H1 (cell line): ENCODE measurements at regions not wholly inside any gene's neighbourhood (a gene's known extent, or its start where the extent isn't known, plus 50 kb on each side); places are given as distances from the start of the nearest gene placed in this dataset.

Experiments
- CTCF ChIA-PET: fragments of 300-600 bp; sonication (Branson Sonifier 250); formaldehyde crosslinking; loops from one replicate; lab custom pipeline; 2021; ENCODE audit not compliant: partially characterized antibody; lab: Charles Lee
- POLR2A ChIA-PET: fragments of 300-600 bp; sonication (Branson Sonifier 250); formaldehyde crosslinking; loops from one replicate; lab custom pipeline; 2021; ENCODE audit warnings: inconsistent platforms; ENCODE audit not compliant: partially characterized antibody; lab: Charles Lee
- DNase-seq, 2 experiments: peaks; one replicate each; pipeline versions ENCODE4 v3.0.0 to v3.0.0-alpha.2; 2010 to 2022; ENCODE audit warnings: low spot score in 2 of 2, low read depth in 1 of 2, mixed read lengths in 1 of 2
- FAIRE-seq: peaks from 2 replicates; lab custom pipeline; 2011; peaks lifted over from hg19 to GRCh38; lab: Jason Lieb, UNC
- H2AFZ ChIP-seq: 2 replicates; pipeline ENCODE4 v1.8.1; 2012; ENCODE audit warnings: low read length, inconsistent platforms
- H2AK5ac ChIP-seq: 2 replicates; pipeline ENCODE4 v1.6.1; 2013; ENCODE audit warnings: low read depth, low read length
- H2BK120ac ChIP-seq: replicated peaks from 2 replicates; pipeline ENCODE3; 2013; ENCODE audit warnings: low read depth, low read length, inconsistent platforms
- H2BK12ac ChIP-seq: 2 replicates; pipeline ENCODE4 v1.6.1; 2013; ENCODE audit warnings: low read depth, low read length
- H2BK15ac ChIP-seq: 2 replicates; pipeline ENCODE4 v1.6.1; 2013; ENCODE audit warnings: low read length
- H2BK20ac ChIP-seq: 2 replicates; pipeline ENCODE4 v1.6.1; 2013; ENCODE audit warnings: low read length
- H2BK5ac ChIP-seq: 2 replicates; pipeline ENCODE4 v1.6.1; 2013; ENCODE audit warnings: low read depth, low read length
- H3K14ac ChIP-seq: 2 replicates; pipeline ENCODE4 v1.6.1; 2013; ENCODE audit warnings: inconsistent platforms; ENCODE audit not compliant: insufficient read length
- H3K18ac ChIP-seq: 2 replicates; pipeline ENCODE4 v1.6.1; 2013; ENCODE audit warnings: low read length; ENCODE audit errors: extremely low read depth
- H3K23ac ChIP-seq: 2 replicates; pipeline ENCODE4 v1.6.1; 2013; ENCODE audit warnings: inconsistent platforms; ENCODE audit not compliant: insufficient read length
- H3K23me2 ChIP-seq: 2 replicates; pipeline ENCODE4 v1.6.1; 2013; ENCODE audit warnings: low read depth, low read length
- H3K27ac ChIP-seq: 2 replicates; pipeline ENCODE4 v1.6.1; 2011; ENCODE audit warnings: low read depth, low read length, inconsistent platforms
- H3K27me3 ChIP-seq, 4 experiments: replicated peaks in 1 of 4; 1 replicate in 1 of 4; 2 replicates in 3 of 4; pipeline versions ENCODE4 v1.6.1 to v1.8.1; 2011 to 2013; ENCODE audit warnings: low read length in 3 of 4, mild to moderate bottlenecking in 3 of 4, inconsistent platforms in 2 of 4, mixed read lengths in 2 of 4, moderate library complexity in 1 of 4; ENCODE audit not compliant: control insufficient read depth in 3 of 4, insufficient read depth in 3 of 4; ENCODE audit errors: extremely low read depth in 1 of 4
- H3K36me3 ChIP-seq, 4 experiments: 2 replicates each; pipeline versions ENCODE4 v1.6.1 to v1.8.1; 2011 to 2013; ENCODE audit warnings: mild to moderate bottlenecking in 4 of 4, low read length in 3 of 4, moderate library complexity in 2 of 4, control low read depth in 1 of 4, inconsistent platforms in 1 of 4; ENCODE audit not compliant: insufficient read depth in 4 of 4, control insufficient read depth in 2 of 4
- H3K4ac ChIP-seq: replicated peaks from 2 replicates; pipeline ENCODE3; 2013; ENCODE audit warnings: low read length, low read depth, mixed read lengths, inconsistent platforms; ENCODE audit not compliant: insufficient read length
- H3K4me1 ChIP-seq, 4 experiments: replicated peaks in 1 of 4; 1 replicate in 1 of 4; 2 replicates in 3 of 4; pipeline versions ENCODE4 v1.6.1 to v1.8.1; 2011 to 2013; ENCODE audit warnings: low read length in 3 of 4, inconsistent platforms in 2 of 4, mixed read lengths in 1 of 4; ENCODE audit not compliant: insufficient read depth in 4 of 4, control insufficient read depth in 3 of 4
- H3K4me2 ChIP-seq, 2 experiments: 2 replicates each; pipeline versions ENCODE4 v1.6.1 to v1.8.1; 2011 to 2013; ENCODE audit warnings: low read depth in 2 of 2, low read length in 2 of 2, control low read depth in 1 of 2, inconsistent platforms in 1 of 2, mild to moderate bottlenecking in 1 of 2; ENCODE audit not compliant: insufficient read depth in 1 of 2
- H3K4me3 ChIP-seq, 4 experiments: fragments of 200-600, 300-600 bp in 1 of 4; sonication (generic), shearing (Covaris generic), sonication (Bioruptor Twin) in 1 of 4; 2 replicates each; pipeline versions ENCODE4 v1.5.1 to v1.8.1; 2011 to 2016; ENCODE audit warnings: low read length in 4 of 4, low read depth in 3 of 4, control low read depth in 2 of 4, inconsistent platforms in 2 of 4, mild to moderate bottlenecking in 2 of 4, mixed read lengths in 1 of 4, moderate library complexity in 1 of 4; ENCODE audit not compliant: insufficient read depth in 2 of 4; ENCODE audit errors: extremely low read depth in 1 of 4
- H3K56ac ChIP-seq: replicated peaks from 2 replicates; pipeline ENCODE3; 2013; ENCODE audit warnings: low read depth, mild to moderate bottlenecking, mixed read lengths, low read length, inconsistent platforms; ENCODE audit not compliant: insufficient read length
- H3K79me1 ChIP-seq: 2 replicates; pipeline ENCODE4 v1.6.1; 2013; ENCODE audit warnings: low read depth, low read length, control low read depth
- H3K79me2 ChIP-seq, 2 experiments: 2 replicates each; pipeline versions ENCODE4 v1.6.1 to v1.8.1; 2012 to 2013; ENCODE audit warnings: low read length in 2 of 2, mild to moderate bottlenecking in 2 of 2, inconsistent platforms in 1 of 2; ENCODE audit not compliant: insufficient read depth in 2 of 2, control insufficient read depth in 1 of 2
- H3K9ac ChIP-seq, 4 experiments: replicated peaks in 1 of 4; 1 replicate in 1 of 4; 2 replicates in 3 of 4; pipeline versions ENCODE4 v1.6.1 to v1.8.1; 2011 to 2013; ENCODE audit warnings: low read depth in 3 of 4, low read length in 3 of 4, control low read depth in 2 of 4, mild to moderate bottlenecking in 2 of 4, moderate library complexity in 2 of 4, inconsistent platforms in 1 of 4; ENCODE audit errors: extremely low read depth in 1 of 4
- H3K9me3 ChIP-seq, 2 experiments: 2 replicates each; pipeline versions ENCODE4 v1.6.1 to v1.8.1; 2012 to 2013; ENCODE audit warnings: mild to moderate bottlenecking in 2 of 2, moderate library complexity in 2 of 2, control low read depth in 1 of 2, inconsistent platforms in 1 of 2, low read depth in 1 of 2, low read length in 1 of 2, mixed read lengths in 1 of 2; ENCODE audit not compliant: insufficient read depth in 2 of 2
- H4K20me1 ChIP-seq, 2 experiments: replicated peaks in 1 of 2; 2 replicates each; pipeline versions ENCODE3 to v1.8.1; 2011 to 2013; ENCODE audit warnings: inconsistent platforms in 2 of 2, low read length in 2 of 2, mild to moderate bottlenecking in 1 of 2; ENCODE audit not compliant: insufficient read depth in 2 of 2, control insufficient read depth in 1 of 2
- H4K5ac ChIP-seq: 2 replicates; pipeline ENCODE4 v1.6.1; 2013; ENCODE audit warnings: low read length, low read depth, mixed read lengths, inconsistent platforms; ENCODE audit not compliant: insufficient read length
- H4K8ac ChIP-seq: 2 replicates; pipeline ENCODE4 v1.8.0; 2013; ENCODE audit warnings: mild to moderate bottlenecking, moderate library complexity, low read length, inconsistent platforms; ENCODE audit not compliant: insufficient read depth; ENCODE audit errors: extremely low read depth
- H4K91ac ChIP-seq: replicated peaks from 2 replicates; pipeline ENCODE3; 2013; ENCODE audit warnings: low read length, mixed read lengths, inconsistent platforms; ENCODE audit not compliant: insufficient read length
- KDM4A ChIP-seq: IDR thresholded peaks from one replicate; pipeline ENCODE4 v1.7.1; 2012; ENCODE audit warnings: low read depth, mild to moderate bottlenecking, moderate library complexity, low read length, inconsistent platforms; ENCODE audit not compliant: severe bottlenecking
- POLR2AphosphoS5 ChIP-seq: IDR thresholded peaks from 2 replicates; pipeline ENCODE4 v1.6.1; 2011; ENCODE audit warnings: low read depth, low read length
- WGBS, 2 experiments: shearing (Covaris generic) in 1 of 2; methylation state at CpG; one replicate each; pipeline versions ENCODE4 v1.1.6 to v1.1.7; 2013 to 2015; ENCODE audit warnings: low lambda C conversion rate in 2 of 2, mixed read lengths in 2 of 2, inconsistent platforms in 1 of 2, low coverage in 1 of 2, missing lambda C conversion rate in 1 of 2; ENCODE audit not compliant: insufficient replicate concordance in 2 of 2, insufficient coverage in 1 of 2, insufficient read length in 1 of 2; ENCODE audit errors: extremely low coverage in 1 of 2, missing lambda C conversion rate in 1 of 2; 5-methylcytosine and 5-hydroxymethylcytosine counted together
- TF ChIP-seq, protein P1 (sequence below): IDR thresholded peaks from 2 replicates; pipeline ENCODE4 v1.6.1; 2012; ENCODE audit warnings: inconsistent platforms

DNA sequence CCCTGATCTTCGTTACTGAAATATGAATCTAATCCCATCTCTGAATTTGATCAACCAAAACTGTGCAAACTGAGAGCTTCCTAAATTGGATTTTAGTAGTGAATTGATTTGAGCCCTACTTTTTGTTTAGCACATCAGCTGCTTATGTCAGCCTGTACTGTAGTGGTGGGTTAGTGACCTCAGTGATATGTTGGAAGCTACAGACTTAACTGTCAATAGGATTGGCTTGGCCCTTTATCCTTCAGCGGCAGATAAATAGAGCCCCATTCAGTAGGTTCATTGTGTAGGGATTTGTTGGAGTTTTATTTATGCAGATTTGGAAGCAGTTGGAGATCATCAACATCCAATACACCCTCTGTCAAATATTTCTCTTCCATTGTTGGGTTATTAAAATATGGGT lies 409.7 kb downstream of the SOX2 start:
- H2BK5ac ChIP-seq = no peak overlapping the region
- H3K18ac ChIP-seq = no peak overlapping the region
- H4K8ac ChIP-seq = no peak overlapping the region
- no peak overlapping the region for H4K5ac ChIP-seq
- peak; percentile 50 for FAIRE-seq
- no peak overlapping the region for H3K9ac ChIP-seq
- H2BK120ac ChIP-seq = no peak overlapping the region
- peaks cover 0 to 2% of the 10 kb centered on the region in 2 experiments for H4K20me1 ChIP-seq
- TF ChIP-seq POLR2AphosphoS5 = peak; percentile 57
- TF ChIP-seq, protein P1, sequence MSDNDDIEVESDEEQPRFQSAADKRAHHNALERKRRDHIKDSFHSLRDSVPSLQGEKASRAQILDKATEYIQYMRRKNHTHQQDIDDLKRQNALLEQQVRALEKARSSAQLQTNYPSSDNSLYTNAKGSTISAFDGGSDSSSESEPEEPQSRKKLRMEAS = no peak
- TF ChIP-seq KDM4A = no peak
- TF ChIP-seq, all 59 proteins: peak for 1
- Histone ChIP-seq H3K14ac (no peak overlapping the region), H3K36me3 (no peaks in the 10 kb centered on the region), H3K56ac (no peak overlapping the region), H3K4me2 (no peak overlapping the region), H3K79me2 (no peaks in the 10 kb centered on the region), H2BK15ac (no peak overlapping the region), H2AFZ (no peak overlapping the region), H3K9me3 (no peaks in the 10 kb centered on the region), H3K79me1 (no peaks in the 10 kb centered on the region), H3K4me1 (peaks cover 0 to 3% (median 0%) of the 10 kb centered on the region in 4 experiments; a peak in 3 of 7 replicates), H3K23me2 (peaks cover 5% of the 10 kb centered on the region; the same call in 1 of the 2 replicates), H2AK5ac (no peak overlapping the region), H3K23ac (no peak overlapping the region), H3K27me3 (peaks cover 16 to 49% (median 24%) of the 10 kb centered on the region in 4 experiments), H3K4me3 (no peak overlapping the region), H3K27ac (no peak overlapping the region), H3K4ac (no peak overlapping the region), H2BK12ac (no peak overlapping the region), H2BK20ac (no peak overlapping the region), H4K91ac (no peak overlapping the region)
- ChIA-PET POLR2A (no interaction called here), CTCF (interaction anchor here (0.6 to 1.0 kb wide), 4 partner anchors 19 to 420 kb away, joined by 3 read pairs; no protein-coding TSS in a partner anchor)
- WGBS, 2 experiments = 47% methylated on average over 2 of the region's 2 CpGs; no CpG with 5 or more reads in 1 of the 2 experiments
- no peak for DNase-seq
